Stimulated activated CD4-positive, alpha-beta T cell treated with anti-CD3 and anti-CD28 coated beads, Interleukin-2, amount 100 ng/mL, for 24 hours (primary cell): ENCODE measurements at regions not wholly inside any gene's neighbourhood (a gene's known extent, or its start where the extent isn't known, plus 50 kb on each side); places are given as distances from the start of the nearest gene placed in this dataset.
"Not testable (repeated sequence)": the region's sequence is repeated elsewhere in the genome, so short reads cannot be mapped to it uniquely, and the experiment has no call there.

ENCODE experiments used
- DNase-seq, 2 donors: peaks; one replicate each; pipeline ENCODE4 v3.0.0-alpha.2; 2020

DNA sequence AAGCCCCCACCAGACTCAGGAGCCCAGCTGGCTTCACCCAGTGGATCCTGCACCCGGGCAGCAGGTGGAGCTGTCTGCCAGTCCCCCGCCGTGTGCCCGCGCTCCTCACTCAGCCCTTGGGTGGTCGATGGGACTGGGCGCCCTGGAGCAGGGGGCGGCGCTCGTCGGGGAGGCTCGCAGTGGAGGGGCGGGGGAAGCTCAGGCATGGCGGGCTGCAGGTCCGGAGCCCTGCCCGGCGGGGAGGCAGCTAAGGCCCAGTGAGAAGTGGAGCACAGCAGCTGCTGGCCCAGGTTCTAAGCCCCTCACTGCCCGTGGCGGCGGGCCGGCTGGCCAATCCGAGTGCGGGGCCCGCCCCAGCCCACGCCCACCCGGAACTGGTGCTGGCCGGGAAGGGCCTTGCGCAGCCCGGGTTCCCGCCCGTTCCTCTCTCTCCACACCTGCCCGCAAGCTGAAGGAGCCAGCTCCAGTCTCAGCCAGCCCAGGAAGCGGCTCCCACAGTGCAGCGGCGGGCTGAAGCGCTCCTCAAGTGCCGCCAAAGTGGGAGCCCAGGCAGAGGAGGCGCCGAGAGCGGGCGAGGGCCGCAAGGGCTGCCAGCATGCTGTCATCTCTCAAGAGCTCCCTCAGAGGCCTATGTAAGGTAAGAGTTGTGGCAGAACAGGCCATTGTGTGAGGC, 1307.8 kb upstream of the TMEFF2 start:
- no peak for DNase-seq

DNA sequence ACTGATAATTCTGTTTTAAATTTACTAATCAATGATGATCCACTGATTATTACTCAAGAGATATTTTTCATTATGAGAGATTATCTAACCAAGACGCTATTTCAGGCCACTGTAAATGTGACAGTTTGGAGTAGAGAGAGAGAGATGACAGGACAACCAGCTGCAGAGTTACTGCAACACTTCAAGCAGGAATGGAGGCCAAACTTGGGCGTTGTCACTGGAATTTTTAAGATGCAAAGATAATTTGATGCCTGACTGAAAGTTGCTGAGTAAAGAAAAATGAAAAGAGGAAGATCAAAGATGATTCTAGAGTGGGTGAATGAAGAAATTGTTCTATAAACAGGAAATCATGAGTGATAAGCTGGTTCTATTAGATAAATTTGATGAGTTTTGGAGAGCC, 1302.1 kb upstream of the TMEFF2 start:
- DNase-seq = no peak

DNA sequence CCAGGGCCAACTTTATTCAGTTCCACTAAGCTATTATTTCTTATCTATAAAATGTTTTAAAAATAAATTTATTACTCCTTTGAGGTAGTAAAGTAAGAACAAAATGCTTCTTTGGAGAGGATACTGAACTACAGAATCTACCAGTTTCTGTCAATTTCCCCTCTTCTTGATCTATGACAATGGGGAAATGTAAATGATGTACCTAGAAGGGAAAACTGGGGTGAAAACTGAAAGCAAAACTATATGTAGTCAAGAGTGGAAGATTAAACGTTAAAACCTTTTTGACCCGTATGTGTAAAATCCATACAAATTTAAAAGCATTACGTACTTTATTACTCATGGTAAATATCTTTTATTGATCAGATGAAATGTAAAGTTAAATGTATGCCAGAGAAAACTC, 1287.8 kb upstream of the TMEFF2 start:
- no peak for DNase-seq

DNA sequence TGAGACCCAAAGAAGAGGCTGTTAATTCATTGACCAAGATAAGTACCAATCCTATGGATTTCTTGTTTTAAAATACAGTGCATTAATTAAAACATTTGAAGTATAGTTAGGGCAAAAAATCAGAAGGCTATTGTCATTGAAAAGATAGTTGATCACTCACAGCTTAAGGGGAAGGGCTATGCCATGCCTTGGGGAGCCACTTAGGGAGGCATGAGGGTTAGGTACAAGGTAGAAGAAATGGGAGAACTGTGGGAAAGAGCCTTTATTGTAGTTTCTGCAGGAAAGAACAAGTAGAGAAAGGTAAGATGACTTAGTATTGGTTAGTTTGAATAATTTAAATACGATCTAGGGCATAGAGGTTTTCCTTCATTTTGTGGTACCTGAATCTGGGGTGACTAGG, 1285.5 kb upstream of the TMEFF2 start:
- no peak for DNase-seq

- no peak for DNase-seq
Observed at GRCh38 chr2:193476171-193476800, 1281.6 kb upstream of the TMEFF2 start.

GRCh38 chr2:193475038-193475437, 1280.3 kb upstream of the TMEFF2 start:
- DNase-seq = no peak

DNA sequence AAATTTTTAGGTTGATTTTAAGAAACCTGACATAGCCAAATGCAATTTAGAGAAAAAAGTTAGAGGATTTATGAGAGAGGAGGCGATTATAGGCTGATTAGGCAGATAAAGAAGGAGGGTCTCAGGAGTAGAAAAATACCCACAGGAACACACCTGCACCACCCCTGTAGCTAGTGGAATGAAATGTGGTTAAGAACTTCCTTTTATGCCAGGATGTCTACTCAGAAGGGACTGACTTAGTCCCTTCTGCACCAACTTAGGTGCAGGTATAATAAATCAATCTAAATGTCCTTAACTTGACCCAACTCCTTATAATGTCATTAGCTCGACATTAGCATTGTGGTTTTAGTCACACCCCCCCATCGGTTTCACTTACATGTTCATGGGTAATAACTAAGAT, 1274.5 kb upstream of the TMEFF2 start:
- DNase-seq = no peak

GRCh38 chr2:193467276-193467987, 1272.7 kb upstream of the TMEFF2 start:
- no peak for DNase-seq

- DNase-seq = no peak
Observed at GRCh38 chr2:193463011-193463410, 1268.3 kb upstream of the TMEFF2 start.

- DNase-seq = no peak
Observed at GRCh38 chr2:193462411-193462810, 1267.7 kb upstream of the TMEFF2 start.

DNA sequence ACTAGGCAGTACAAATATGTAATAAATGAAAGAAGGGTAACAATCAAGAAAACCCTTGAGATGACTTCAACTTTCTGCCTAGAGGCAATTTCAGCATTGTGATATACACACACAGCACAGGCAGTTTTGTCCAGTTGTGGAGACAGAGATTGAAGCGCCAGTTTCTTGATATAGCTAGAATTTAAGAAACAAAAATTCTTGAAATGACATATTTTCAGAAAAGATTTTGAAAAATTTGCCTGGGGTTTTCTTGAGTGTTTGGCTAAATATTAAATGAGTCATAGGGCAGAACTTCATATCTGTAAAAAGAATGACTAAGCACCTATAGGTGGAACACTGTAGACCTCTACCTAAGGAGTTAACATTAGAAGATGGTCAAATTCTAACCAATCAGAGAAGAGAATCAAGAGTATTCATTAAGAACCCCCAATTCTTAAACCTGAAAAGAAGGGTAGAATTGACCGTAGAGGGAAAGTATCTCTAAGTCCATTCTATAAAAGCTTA, 1266.8 kb upstream of the TMEFF2 start:
- DNase-seq = no peak

- DNase-seq = no peak
Observed at GRCh38 chr2:193446967-193447366, 1252.2 kb upstream of the TMEFF2 start.

DNA sequence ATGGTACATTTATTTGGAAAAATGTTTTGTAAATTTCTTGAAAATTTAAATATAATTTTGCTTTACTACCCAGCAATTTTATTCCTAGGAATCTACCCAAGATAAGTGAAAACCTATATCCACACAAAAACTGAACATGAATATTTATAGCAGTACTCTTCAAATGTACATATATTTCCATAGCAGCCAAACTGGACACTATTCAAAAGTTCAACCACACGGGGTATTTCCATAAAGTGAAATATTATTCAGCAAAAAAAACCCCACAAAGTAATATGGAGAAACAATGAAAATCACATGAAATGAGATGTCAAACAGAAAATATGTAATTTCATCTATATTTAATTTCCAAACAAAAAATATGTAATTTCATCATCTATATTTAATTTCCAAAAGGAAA, 1247.6 kb upstream of the TMEFF2 start:
- DNase-seq = no peak

- DNase-seq = no peak
Observed at GRCh38 chr2:193428336-193428818, 1233.6 kb upstream of the TMEFF2 start.

DNA sequence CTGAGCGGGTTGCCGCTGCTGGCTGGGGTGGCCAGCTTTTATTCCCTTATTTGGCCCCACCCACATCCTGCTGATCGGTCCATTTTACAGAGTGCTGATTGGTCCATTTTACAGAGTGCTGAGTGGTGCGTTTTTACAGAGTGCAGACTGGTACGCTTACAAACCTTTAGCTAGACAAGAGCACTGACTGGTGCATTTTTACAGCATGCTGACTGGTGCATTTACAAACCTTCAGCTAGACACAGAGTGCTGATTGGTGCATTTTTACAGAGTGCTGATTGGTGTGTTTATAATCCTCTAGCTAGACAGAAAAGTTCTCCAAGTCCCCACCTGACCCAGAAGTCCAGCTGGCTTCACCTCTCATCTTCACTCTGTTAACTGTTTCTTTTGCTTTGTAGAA, 1217.6 kb upstream of the TMEFF2 start:
- DNase-seq = not testable (repeated sequence)

- no peak for DNase-seq
Observed at GRCh38 chr2:193409951-193410350, 1215.2 kb upstream of the TMEFF2 start.

GRCh38 chr2:193382583-193382982, 1187.8 kb upstream of the TMEFF2 start:
- DNase-seq = no peak

GRCh38 chr2:193377789-193378188, 1183.1 kb upstream of the TMEFF2 start:
- DNase-seq = no peak

DNA sequence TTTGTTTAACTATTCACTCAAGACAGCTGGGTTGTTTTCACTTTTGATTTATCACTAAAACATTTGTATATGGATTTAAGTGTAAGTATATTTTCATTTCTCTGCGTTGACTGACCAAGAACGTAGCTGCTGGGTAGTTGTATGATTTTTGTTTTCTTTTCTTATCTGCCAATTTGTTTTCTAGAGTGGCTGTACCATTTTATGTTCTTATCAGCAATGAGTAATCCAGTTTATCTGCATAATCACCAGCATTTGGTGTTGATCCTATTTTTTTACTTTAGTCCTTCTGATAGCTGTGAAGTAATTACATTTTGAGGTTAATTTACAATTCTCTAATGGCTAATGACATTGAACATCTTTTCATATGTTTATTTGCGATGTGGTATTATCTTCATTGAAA, 1178.4 kb upstream of the TMEFF2 start:
- DNase-seq = no peak

DNA sequence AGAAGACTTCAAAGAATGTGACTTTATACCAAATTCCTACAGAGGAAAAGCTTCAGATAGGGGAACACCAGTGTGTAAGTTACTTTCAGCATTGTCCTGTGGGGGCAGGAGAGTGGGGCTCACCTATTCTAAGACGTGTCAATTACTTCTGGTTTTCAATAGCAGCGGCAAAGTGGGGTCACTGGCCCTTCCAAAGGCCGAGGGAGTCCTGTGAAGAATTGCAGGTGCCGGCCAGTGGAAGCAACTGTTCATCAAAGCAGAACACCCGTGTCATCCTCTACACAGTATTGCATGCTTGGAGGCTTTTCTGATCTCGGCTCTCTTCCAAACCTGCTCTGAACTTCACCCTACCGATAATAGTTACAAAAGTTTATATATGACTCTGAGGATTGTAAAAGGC, 1176.5 kb upstream of the TMEFF2 start:
- no peak for DNase-seq

- no peak for DNase-seq
Observed at GRCh38 chr2:193368615-193369014, 1173.9 kb upstream of the TMEFF2 start.

GRCh38 chr2:193357508-193357907, 1162.8 kb upstream of the TMEFF2 start:
- no peak for DNase-seq

- not testable (repeated sequence) for DNase-seq
Observed at GRCh38 chr2:193352665-193353242, 1158.0 kb upstream of the TMEFF2 start.

DNA sequence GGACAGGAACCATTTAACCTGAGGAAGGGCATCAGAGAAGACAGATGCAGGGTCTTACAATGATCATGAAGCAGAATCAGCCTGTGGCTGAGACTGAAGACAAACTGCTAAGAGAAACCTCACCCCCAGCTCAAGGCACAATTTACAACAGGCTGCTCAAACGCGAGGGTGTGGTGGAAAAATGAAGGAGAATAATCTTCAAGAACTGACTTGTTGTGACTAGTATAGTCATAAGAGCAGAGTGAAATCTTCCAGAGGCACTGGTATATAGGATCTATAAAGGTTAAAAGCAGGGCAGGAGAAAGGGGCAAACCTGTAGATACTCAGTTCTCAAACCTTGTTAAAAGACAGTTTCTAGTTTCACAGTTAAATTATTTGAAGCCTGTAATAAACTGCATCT, 1155.8 kb upstream of the TMEFF2 start:
- DNase-seq = no peak
